CD14-positive monocyte (primary cell): ENCODE measurements at regions not wholly inside any gene's neighbourhood (a gene's known extent, or its start where the extent isn't known, plus 50 kb on each side); places are given as distances from the start of the nearest gene placed in this dataset.

Experiments
- DNase-seq, 3 donors: peaks; one replicate each; pipeline ENCODE4 v3.0.0-alpha.2; 2011 to 2022
- H2AFZ ChIP-seq: 2 replicates; pipeline ENCODE4 v1.6.0; 2012; ENCODE audit warnings: mild to moderate bottlenecking, low read depth, low read length, inconsistent platforms; ENCODE audit not compliant: insufficient read depth, poor library complexity, severe bottlenecking
- H3K27ac ChIP-seq, 2 donors: 1 replicate in 1 of 2; 2 replicates in 1 of 2; pipeline ENCODE4 v1.5.1; 2012 to 2013; ENCODE audit warnings: low read length in 2 of 2, control low read depth in 1 of 2, inconsistent platforms in 1 of 2, low read depth in 1 of 2, mild to moderate bottlenecking in 1 of 2
- H3K27me3 ChIP-seq, 2 donors: one replicate each; pipeline versions ENCODE4 v1.6.0 to v1.6.1; 2011 to 2013; ENCODE audit warnings: low read length in 2 of 2; ENCODE audit not compliant: control insufficient read depth in 2 of 2, insufficient read depth in 2 of 2
- H3K36me3 ChIP-seq, 2 donors: replicated peaks in 1 of 2; 1 replicate in 1 of 2; 2 replicates in 1 of 2; pipeline versions ENCODE4 v1.5.1 to v1.6.1; 2012 to 2013; ENCODE audit warnings: low read length in 2 of 2, control low read depth in 1 of 2, inconsistent platforms in 1 of 2, mild to moderate bottlenecking in 1 of 2; ENCODE audit not compliant: insufficient read depth in 2 of 2, control insufficient read depth in 1 of 2
- H3K4me1 ChIP-seq, 2 donors: 1 replicate in 1 of 2; 2 replicates in 1 of 2; pipeline versions ENCODE4 v1.5.1 to v1.6.1; 2012 to 2013; ENCODE audit warnings: low read length in 2 of 2, control low read depth in 1 of 2, inconsistent platforms in 1 of 2, mild to moderate bottlenecking in 1 of 2, moderate library complexity in 1 of 2; ENCODE audit not compliant: insufficient read depth in 2 of 2, control insufficient read depth in 1 of 2
- H3K4me2 ChIP-seq: replicated peaks from 2 replicates; pipeline ENCODE3; 2012; ENCODE audit warnings: low read length, moderate library complexity, mild to moderate bottlenecking; ENCODE audit not compliant: poor library complexity, severe bottlenecking; ENCODE audit errors: extremely low read depth
- H3K4me3 ChIP-seq, 3 experiments: fragments of 200-600 bp in 1 of 3; sonication (generic) in 1 of 3; replicated peaks in 1 of 3; 1 replicate in 2 of 3; 2 replicates in 1 of 3; pipeline ENCODE4 v1.5.1; 2011 to 2013; ENCODE audit warnings: low read length in 3 of 3, mild to moderate bottlenecking in 3 of 3, control low read depth in 2 of 3, low read depth in 2 of 3, inconsistent platforms in 1 of 3, moderate library complexity in 1 of 3
- H3K79me2 ChIP-seq: 2 replicates; pipeline ENCODE4 v1.6.0; 2012; ENCODE audit warnings: mild to moderate bottlenecking, control low read depth, inconsistent platforms, low read length, moderate library complexity; ENCODE audit not compliant: insufficient read depth
- H3K9ac ChIP-seq: 2 replicates; pipeline ENCODE4 v1.6.0; 2017; ENCODE audit warnings: low read length, mild to moderate bottlenecking; ENCODE audit not compliant: insufficient read depth, poor library complexity, severe bottlenecking
- H3K9me3 ChIP-seq, 2 donors: replicated peaks in 1 of 2; 1 replicate in 1 of 2; 2 replicates in 1 of 2; pipeline versions ENCODE4 v1.5.1 to v1.6.1; 2012 to 2013; ENCODE audit warnings: low read length in 2 of 2, control low read depth in 1 of 2; ENCODE audit not compliant: control insufficient read depth in 1 of 2, insufficient read depth in 1 of 2
- H4K20me1 ChIP-seq: 2 replicates; pipeline ENCODE4 v1.6.0; 2012; ENCODE audit warnings: mild to moderate bottlenecking, low read length, control low read depth, moderate library complexity; ENCODE audit not compliant: insufficient read depth
- H3K27ac Mint-ChIP-seq, 7 donors: one replicate each; pipeline ENCODE4 v1.8.0; 2020; ENCODE audit warnings: mild to moderate bottlenecking in 7 of 7, mixed read lengths in 7 of 7, moderate library complexity in 6 of 7, inconsistent platforms in 2 of 7
- H3K27me3 Mint-ChIP-seq, 3 donors: one replicate each; pipeline ENCODE4 v1.8.0; 2021 to 2022; ENCODE audit warnings: low read depth in 3 of 3, mild to moderate bottlenecking in 3 of 3, mixed read lengths in 3 of 3, moderate library complexity in 3 of 3, inconsistent platforms in 1 of 3
- H3K36me3 Mint-ChIP-seq, 2 donors: one replicate each; pipeline ENCODE4 v1.8.0; 2020; ENCODE audit warnings: mixed read lengths in 2 of 2, inconsistent platforms in 1 of 2, mild to moderate bottlenecking in 1 of 2
- H3K4me1 Mint-ChIP-seq: one replicate; pipeline ENCODE4 v1.8.0; 2020; ENCODE audit warnings: mild to moderate bottlenecking, mixed read lengths
- H3K4me3 Mint-ChIP-seq, 2 donors: one replicate each; pipeline ENCODE4 v1.8.0; 2020; ENCODE audit warnings: mild to moderate bottlenecking in 2 of 2, mixed read lengths in 2 of 2, moderate library complexity in 1 of 2
- H3K9me3 Mint-ChIP-seq, 7 donors: one replicate each; pipeline ENCODE4 v1.8.0; 2020 to 2022; ENCODE audit warnings: mixed read lengths in 7 of 7, mild to moderate bottlenecking in 6 of 7, moderate library complexity in 6 of 7, inconsistent platforms in 2 of 7
- CTCF ChIP-seq: fragments of 200-600 bp; IDR thresholded peaks from one replicate; pipeline ENCODE4 v1.8.0; 2022; ENCODE audit warnings: antibody characterized with exemption, mild to moderate bottlenecking
- WGBS: methylation state at CpG from one replicate; pipeline ENCODE4 v1.1.5; 2013; ENCODE audit warnings: missing lambda C conversion rate; ENCODE audit not compliant: insufficient coverage; 5-methylcytosine and 5-hydroxymethylcytosine counted together
- intact Hi-C, 2 donors: fragments of 100-400 bp; cut with micrococcal nuclease; formaldehyde crosslinking; loops; one replicate each; pipeline versions ENCODE4 v1.15.0 to v1.15.1; 2023

GRCh38 chr6:121848523-121849255 lies 413.2 kb downstream of the GJA1 start:
- Mint-ChIP-seq H3K27ac (no peak overlapping the region), H3K4me3 (no peak overlapping the region), H3K36me3 (no peaks in the 10 kb centered on the region), H3K27me3 (peaks cover 0 to 1% (median 0%) of the 10 kb centered on the region in 3 donors), H3K4me1 (no peaks in the 10 kb centered on the region), H3K9me3 (no peaks in the 10 kb centered on the region)
- Histone ChIP-seq H4K20me1 (no peaks in the 10 kb centered on the region), H3K9me3 (no peaks in the 10 kb centered on the region), H3K27ac (no peak overlapping the region), H3K79me2 (no peaks in the 10 kb centered on the region), H3K36me3 (no peaks in the 10 kb centered on the region), H3K4me2 (no peak overlapping the region), H3K4me3 (no peak overlapping the region), H3K4me1 (no peaks in the 10 kb centered on the region), H2AFZ (no peak overlapping the region), H3K9ac (no peak overlapping the region), H3K27me3 (no peaks in the 10 kb centered on the region)
- DNase-seq = no peak
- no CpG with 5 or more reads among the region's 6 CpGs for WGBS
- intact Hi-C loops = no loop called here
- TF ChIP-seq CTCF = no peak

- Mint-ChIP-seq H3K27me3 (peaks cover 0 to 8% (median 0%) of the 10 kb centered on the region in 3 donors), H3K36me3 (no peaks in the 10 kb centered on the region), H3K4me1 (no peaks in the 10 kb centered on the region), H3K27ac (no peak overlapping the region), H3K9me3 (no peaks in the 10 kb centered on the region), H3K4me3 (no peak overlapping the region)
- intact Hi-C loops = no loop called here
- Histone ChIP-seq H3K9ac (no peak overlapping the region), H3K79me2 (no peaks in the 10 kb centered on the region), H3K4me1 (no peaks in the 10 kb centered on the region), H2AFZ (no peak overlapping the region), H3K4me2 (no peak overlapping the region), H3K9me3 (no peaks in the 10 kb centered on the region), H3K27ac (no peak overlapping the region), H3K36me3 (no peaks in the 10 kb centered on the region), H3K27me3 (no peaks in the 10 kb centered on the region), H3K4me3 (no peak overlapping the region), H4K20me1 (no peaks in the 10 kb centered on the region)
- 0% methylated on average over 1 of the region's 5 CpGs for WGBS
- TF ChIP-seq CTCF = peak; percentile 26
- no peak for DNase-seq
Measured at GRCh38 chr6:121849477-121849876, 414.0 kb downstream of the GJA1 start.
